Endothelial cell of umbilical vein (primary cell): ENCODE measurements at regions not wholly inside any gene's neighbourhood (a gene's known extent, or its start where the extent isn't known, plus 50 kb on each side); places are given as distances from the start of the nearest gene placed in this dataset.

Experiments used
- BruUV-seq: library from RNA; stranded (reverse); fragments of 400-500 nt; replicated peaks from 2 replicates; lab custom pipeline; 2021; lab: Mats Ljungman, UMichigan
- CTCF ChIA-PET: fragments of 300-600, 350-600 bp; sonication (Branson Sonifier 250); formaldehyde crosslinking; loops from one replicate; lab custom pipeline; 2021; ENCODE audit warnings: antibody characterized with exemption, inconsistent platforms; lab: Charles Lee
- POLR2A ChIA-PET: fragments of 300-600, 350-600 bp; sonication (Branson Sonifier 250); formaldehyde crosslinking; loops from one replicate; lab custom pipeline; 2021; ENCODE audit warnings: antibody characterized with exemption, inconsistent platforms; lab: Charles Lee
- DNase-seq: peaks from one replicate; pipeline ENCODE4 v3.0.0-alpha.2; 2011; ENCODE audit warnings: low read depth, low spot score
- FAIRE-seq: peaks from 2 replicates; lab custom pipeline; 2011; peaks lifted over from hg19 to GRCh38; lab: Jason Lieb, UNC
- H2AFZ ChIP-seq: 2 replicates; pipeline ENCODE4 v1.6.0; 2012; ENCODE audit warnings: low read depth, low read length, control low read depth, inconsistent platforms
- H3K27ac ChIP-seq: 2 replicates; pipeline ENCODE4 v1.5.1; 2011; ENCODE audit warnings: low read depth, mild to moderate bottlenecking, control low read depth, low read length, moderate library complexity; ENCODE audit not compliant: insufficient read depth
- H3K27me3 ChIP-seq, 2 experiments: 2 replicates each; pipeline versions ENCODE4 v1.6.0 to v1.6.1; 2011; ENCODE audit warnings: low read length in 2 of 2, mixed read lengths in 1 of 2; ENCODE audit not compliant: control insufficient read depth in 2 of 2, insufficient read depth in 2 of 2
- H3K36me3 ChIP-seq, 2 experiments: 2 replicates in 1 of 2; 3 replicates in 1 of 2; pipeline ENCODE4 v1.5.1; 2011; ENCODE audit warnings: low read length in 2 of 2, mild to moderate bottlenecking in 1 of 2, moderate library complexity in 1 of 2; ENCODE audit not compliant: control insufficient read depth in 2 of 2, insufficient read depth in 2 of 2; ENCODE audit errors: extremely low read depth in 1 of 2
- H3K4me1 ChIP-seq: 3 replicates; pipeline ENCODE4 v1.5.1; 2011; ENCODE audit warnings: mild to moderate bottlenecking, low read length; ENCODE audit not compliant: control insufficient read depth, insufficient read depth; ENCODE audit errors: extremely low read depth
- H3K4me2 ChIP-seq: 2 replicates; pipeline ENCODE4 v1.6.1; 2011; ENCODE audit warnings: low read length, control low read depth, mixed read lengths; ENCODE audit not compliant: insufficient read depth
- H3K4me3 ChIP-seq, 3 experiments: fragments of 200-600 bp in 1 of 3; sonication (generic), shearing (Covaris generic) in 1 of 3; replicated peaks in 1 of 3; 2 replicates each; pipeline ENCODE4 v1.5.1; 2011 to 2016; ENCODE audit warnings: control low read depth in 3 of 3, low read length in 3 of 3, mild to moderate bottlenecking in 2 of 3, inconsistent platforms in 1 of 3, low read depth in 1 of 3, moderate library complexity in 1 of 3; ENCODE audit not compliant: insufficient read depth in 1 of 3
- H3K79me2 ChIP-seq: 2 replicates; pipeline ENCODE4 v1.6.0; 2012; ENCODE audit warnings: low read length, inconsistent platforms; ENCODE audit not compliant: control insufficient read depth, insufficient read depth
- H3K9ac ChIP-seq: replicated peaks from 2 replicates; pipeline ENCODE3; 2011; ENCODE audit warnings: low read length, control low read depth; ENCODE audit not compliant: insufficient read depth; ENCODE audit errors: extremely low read depth
- H3K9me1 ChIP-seq: replicated peaks from 3 replicates; pipeline ENCODE4 v1.6.0; 2011; ENCODE audit warnings: mild to moderate bottlenecking, low read length; ENCODE audit not compliant: control insufficient read depth, insufficient read depth; ENCODE audit errors: extremely low read depth
- H3K9me3 ChIP-seq: replicated peaks from 2 replicates; pipeline ENCODE4 v1.5.1; 2012; ENCODE audit warnings: low read length, inconsistent platforms; ENCODE audit not compliant: control insufficient read depth, insufficient read depth
- H4K20me1 ChIP-seq: replicated peaks from 2 replicates; pipeline ENCODE3; 2011; ENCODE audit warnings: mild to moderate bottlenecking, low read length; ENCODE audit not compliant: control insufficient read depth, insufficient read depth; ENCODE audit errors: extremely low read depth
- EZH2 ChIP-seq: IDR thresholded peaks from 2 replicates; pipeline ENCODE4 v1.6.1; 2012; ENCODE audit warnings: borderline replicate concordance, low read depth, mild to moderate bottlenecking, moderate library complexity, low read length, inconsistent platforms; ENCODE audit not compliant: severe bottlenecking
- FOS ChIP-seq: IDR thresholded peaks from 2 replicates; pipeline ENCODE4 v1.6.1; 2011; ENCODE audit warnings: mild to moderate bottlenecking, low read length, moderate library complexity, borderline replicate concordance; ENCODE audit not compliant: insufficient read depth
- GATA2 ChIP-seq: IDR thresholded peaks from 2 replicates; pipeline ENCODE4 v1.7.0; 2011; ENCODE audit warnings: low read depth, mild to moderate bottlenecking, moderate library complexity, mixed read lengths, low read length; ENCODE audit not compliant: insufficient read length, insufficient read depth
- JUN ChIP-seq: IDR thresholded peaks from 2 replicates; pipeline ENCODE4 v1.6.1; 2011; ENCODE audit warnings: borderline replicate concordance, low read depth; ENCODE audit not compliant: insufficient read length, insufficient read depth
- MYC ChIP-seq: IDR thresholded peaks from one replicate; pipeline ENCODE4 v1.6.1; 2011; ENCODE audit warnings: mild to moderate bottlenecking, low read depth, low read length
- POLR2AphosphoS5 ChIP-seq: IDR thresholded peaks from 2 replicates; pipeline ENCODE4 v1.6.1; 2012; ENCODE audit warnings: low read depth, mild to moderate bottlenecking, control low read depth, low read length, moderate library complexity; ENCODE audit not compliant: insufficient read depth
- dilution Hi-C: fragments of 300-500 bp; cut with MboI; formaldehyde crosslinking; loops from one replicate; pipeline ENCODE4 v1.15.0; 2019; ENCODE audit warnings: low sequenced_read_pairs; ENCODE audit not compliant: extremely low pct_ligation_motif_present
- intact Hi-C: fragments of 100-400 bp; cut with micrococcal nuclease; formaldehyde crosslinking; loops from one replicate; pipeline ENCODE4 v1.10.0; 2022
- TF ChIP-seq, protein P1 (sequence below): IDR thresholded peaks from 2 replicates; pipeline ENCODE4 v1.6.1; 2011; ENCODE audit not compliant: insufficient read depth, insufficient read length
- TF ChIP-seq, protein P2 (sequence below), 2 donors: IDR thresholded peaks; 1 replicate in 1 of 2; 2 replicates in 1 of 2; pipeline ENCODE4 v1.5.1; 2011; ENCODE audit warnings: low read length in 2 of 2, mild to moderate bottlenecking in 2 of 2, moderate library complexity in 2 of 2, control low read depth in 1 of 2, inconsistent platforms in 1 of 2, low read depth in 1 of 2; ENCODE audit not compliant: insufficient read depth in 1 of 2; ENCODE audit errors: extremely low read depth in 1 of 2

DNA sequence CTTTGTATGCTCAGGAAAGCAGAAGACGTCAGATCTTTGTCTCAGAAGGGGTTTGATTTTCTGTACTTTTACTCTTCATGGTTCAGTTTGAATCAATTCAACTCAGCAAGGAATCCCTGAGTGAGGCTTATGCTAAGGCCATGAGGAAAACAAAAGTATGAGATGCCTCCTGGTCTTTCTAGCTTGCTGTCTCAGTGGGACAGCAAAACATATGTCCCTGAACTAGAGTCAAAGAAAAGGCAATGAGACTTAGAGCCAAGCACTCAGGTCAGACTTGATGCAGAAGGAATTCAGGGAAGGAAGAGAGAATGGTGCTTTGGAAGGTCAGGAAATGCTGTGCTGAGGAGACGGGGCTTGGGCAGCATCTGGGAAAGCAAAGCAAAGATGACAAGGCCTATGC is 236.2 kb upstream of the SFRP2 start:
- Histone ChIP-seq H3K27ac (no peak overlapping the region), H3K9ac (no peak overlapping the region), H4K20me1 (no peaks in the 10 kb centered on the region), H3K4me2 (no peak overlapping the region), H3K36me3 (no peaks in the 10 kb centered on the region), H3K4me1 (no peaks in the 10 kb centered on the region), H3K27me3 (no peaks in the 10 kb centered on the region), H3K9me3 (peaks cover 4% of the 10 kb centered on the region), H3K9me1 (no peaks in the 10 kb centered on the region), H3K4me3 (no peak overlapping the region), H2AFZ (no peak overlapping the region), H3K79me2 (no peaks in the 10 kb centered on the region)
- no TSS peak for BruUV-seq
- no peak for TF ChIP-seq FOS
- no peak for TF ChIP-seq JUN
- TF ChIP-seq MYC: no peak
- TF ChIP-seq, protein P1, sequence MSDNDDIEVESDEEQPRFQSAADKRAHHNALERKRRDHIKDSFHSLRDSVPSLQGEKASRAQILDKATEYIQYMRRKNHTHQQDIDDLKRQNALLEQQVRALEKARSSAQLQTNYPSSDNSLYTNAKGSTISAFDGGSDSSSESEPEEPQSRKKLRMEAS: no peak
- TF ChIP-seq GATA2: no peak
- no peak for TF ChIP-seq POLR2AphosphoS5
- no peak for TF ChIP-seq EZH2
- TF ChIP-seq, protein P2, sequence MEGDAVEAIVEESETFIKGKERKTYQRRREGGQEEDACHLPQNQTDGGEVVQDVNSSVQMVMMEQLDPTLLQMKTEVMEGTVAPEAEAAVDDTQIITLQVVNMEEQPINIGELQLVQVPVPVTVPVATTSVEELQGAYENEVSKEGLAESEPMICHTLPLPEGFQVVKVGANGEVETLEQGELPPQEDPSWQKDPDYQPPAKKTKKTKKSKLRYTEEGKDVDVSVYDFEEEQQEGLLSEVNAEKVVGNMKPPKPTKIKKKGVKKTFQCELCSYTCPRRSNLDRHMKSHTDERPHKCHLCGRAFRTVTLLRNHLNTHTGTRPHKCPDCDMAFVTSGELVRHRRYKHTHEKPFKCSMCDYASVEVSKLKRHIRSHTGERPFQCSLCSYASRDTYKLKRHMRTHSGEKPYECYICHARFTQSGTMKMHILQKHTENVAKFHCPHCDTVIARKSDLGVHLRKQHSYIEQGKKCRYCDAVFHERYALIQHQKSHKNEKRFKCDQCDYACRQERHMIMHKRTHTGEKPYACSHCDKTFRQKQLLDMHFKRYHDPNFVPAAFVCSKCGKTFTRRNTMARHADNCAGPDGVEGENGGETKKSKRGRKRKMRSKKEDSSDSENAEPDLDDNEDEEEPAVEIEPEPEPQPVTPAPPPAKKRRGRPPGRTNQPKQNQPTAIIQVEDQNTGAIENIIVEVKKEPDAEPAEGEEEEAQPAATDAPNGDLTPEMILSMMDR (IDR thresholded peaks at IDR 0.05; ENCODE audit: extremely low read depth in 1 of 2, insufficient read depth in 1 of 2, low read depth in 1 of 2, low read length in 2 of 2): no peak
- ChIA-PET CTCF (no interaction called here), POLR2A (no interaction called here)
- dilution Hi-C loops: no loop called here
- DNase-seq: no peak
- FAIRE-seq: no peak
- intact Hi-C loops: no loop called here
